H54 (cell line): ENCODE measurements at regions not wholly inside any gene's neighbourhood (a gene's known extent, or its start where the extent isn't known, plus 50 kb on each side); places are given as distances from the start of the nearest gene placed in this dataset.

Experiments used
- DNase-seq: peaks from one replicate; pipeline ENCODE4 v3.0.0; 2011; ENCODE audit warnings: low spot score, mixed read lengths; ENCODE audit not compliant: insufficient read length
- FAIRE-seq: peaks from 3 replicates; lab custom pipeline; 2011; peaks lifted over from hg19 to GRCh38; lab: Jason Lieb, UNC
- POLR2A ChIP-seq: IDR thresholded peaks from 2 replicates; pipeline ENCODE4 v1.6.1; 2011; ENCODE audit warnings: low read depth, mild to moderate bottlenecking, low read length

- no peak for DNase-seq
- no peak for TF ChIP-seq POLR2A
- FAIRE-seq, result no peak
Measured at GRCh38 chr6:121816906-121817540, 381.6 kb downstream of the GJA1 start.

GRCh38 chr6:121823437-121823851, 388.0 kb downstream of the GJA1 start:
- TF ChIP-seq POLR2A, result no peak
- DNase-seq (no peak), FAIRE-seq (no peak)

- DNase-seq, result peak; percentile 24
Measured at GRCh38 chr6:121826156-121826810, 390.8 kb downstream of the GJA1 start.

GRCh38 chr6:121828146-121828886, 392.9 kb downstream of the GJA1 start:
- TF ChIP-seq POLR2A, result no peak
- DNase-seq, result no peak
- no peak for FAIRE-seq

More at GRCh38 chr6:121826156-121826810, 390.8 kb downstream of the GJA1 start:
- TF ChIP-seq POLR2A, result no peak
- peak; percentile 96 for FAIRE-seq

- FAIRE-seq (no peak), DNase-seq (no peak)
- TF ChIP-seq POLR2A, result no peak
Measured at GRCh38 chr6:121830736-121831135, 395.3 kb downstream of the GJA1 start.

GRCh38 chr6:121835662-121836061, 400.2 kb downstream of the GJA1 start:
- DNase-seq, result no peak
- TF ChIP-seq POLR2A, result no peak
- no peak for FAIRE-seq

GRCh38 chr6:121837545-121838229, 402.2 kb downstream of the GJA1 start:
- FAIRE-seq (no peak), DNase-seq (no peak)
- no peak for TF ChIP-seq POLR2A

- TF ChIP-seq POLR2A, result no peak
- FAIRE-seq, result no peak
- no peak for DNase-seq
Measured at GRCh38 chr6:121838842-121839241, 403.4 kb downstream of the GJA1 start.

- FAIRE-seq (no peak), DNase-seq (no peak)
- TF ChIP-seq POLR2A, result no peak
Measured at GRCh38 chr6:121839896-121840295, 404.4 kb downstream of the GJA1 start.

- TF ChIP-seq POLR2A, result no peak
- no peak for FAIRE-seq
- DNase-seq, result no peak
Measured at GRCh38 chr6:121844898-121845297, 409.5 kb downstream of the GJA1 start.

- TF ChIP-seq POLR2A, result no peak
- DNase-seq, result no peak
- no peak for FAIRE-seq
Measured at GRCh38 chr6:121847806-121848522, 412.5 kb downstream of the GJA1 start.

GRCh38 chr6:121848523-121849255, 413.2 kb downstream of the GJA1 start:
- DNase-seq, result no peak
- no peak for TF ChIP-seq POLR2A
- FAIRE-seq, result no peak
